ENCODE measurements at regions not wholly inside any gene's neighbourhood (a gene's known extent, or its start where the extent isn't known, plus 50 kb on each side); places are given as distances from the start of the nearest gene placed in this dataset.

GRCh38 chr7:156099085-156099484, 286.8 kb upstream of the SHH start:
- Histone ChIP-seq H3K79me2 (ENCODE audit: insufficient read depth, low read length) (no peaks in the 10 kb centered on the region), H4K20me1 (ENCODE audit: insufficient read depth, low read length) (no peaks in the 10 kb centered on the region), H3K9me3 (ENCODE audit: low read depth, low read length) (peaks cover 5% of the 10 kb centered on the region), H3K27ac (ENCODE audit: low read depth, low read length) (no peak overlapping the region), H3K4me1 (ENCODE audit: insufficient read depth, low read length) (no peaks in the 10 kb centered on the region), H3K27me3 (ENCODE audit: insufficient read depth, low read length) (no peaks in the 10 kb centered on the region), H3K4me2 (ENCODE audit: insufficient read depth, low read length) (no peak overlapping the region), H2AFZ (ENCODE audit: low read length) (no peak overlapping the region), H3K36me3 (ENCODE audit: insufficient read depth, low read length) (no peaks in the 10 kb centered on the region), H3K4me3 (ENCODE audit: insufficient read depth, low read length) (no peak overlapping the region)
- TF ChIP-seq CTCF (IDR thresholded peaks at IDR 0.05; ENCODE audit: extremely low read depth, low read depth, low read length): no peak
- DNase-seq (ENCODE audit: insufficient read length, low spot score, missing footprints): no peak

GRCh38 chr7:156096771-156097538, 284.7 kb upstream of the SHH start:
- no peak overlapping the region for H3K4me2 ChIP-seq (ENCODE audit: insufficient read depth, low read length)
- no peaks in the 10 kb centered on the region for H3K4me1 ChIP-seq (ENCODE audit: insufficient read depth, low read length)
- H3K79me2 ChIP-seq (ENCODE audit: insufficient read depth, low read length): no peaks in the 10 kb centered on the region
- no peaks in the 10 kb centered on the region for H3K27me3 ChIP-seq (ENCODE audit: insufficient read depth, low read length)
- H3K4me3 ChIP-seq (ENCODE audit: insufficient read depth, low read length): no peak overlapping the region
- H3K9me3 ChIP-seq (ENCODE audit: low read depth, low read length): peaks cover 5% of the 10 kb centered on the region
- no peak for TF ChIP-seq CTCF (IDR thresholded peaks at IDR 0.05; ENCODE audit: extremely low read depth, low read depth, low read length)
- no peak for DNase-seq (ENCODE audit: insufficient read length, low spot score, missing footprints)
- no peak overlapping the region for H3K27ac ChIP-seq (ENCODE audit: low read depth, low read length)
- H2AFZ ChIP-seq (ENCODE audit: low read length): no peak overlapping the region
- no peaks in the 10 kb centered on the region for H3K36me3 ChIP-seq (ENCODE audit: insufficient read depth, low read length)
- no peaks in the 10 kb centered on the region for H4K20me1 ChIP-seq (ENCODE audit: insufficient read depth, low read length)

GRCh38 chr7:156095908-156096539, 283.8 kb upstream of the SHH start:
- Histone ChIP-seq H3K4me2 (ENCODE audit: insufficient read depth, low read length) (no peak overlapping the region), H3K4me1 (ENCODE audit: insufficient read depth, low read length) (no peaks in the 10 kb centered on the region), H3K4me3 (ENCODE audit: insufficient read depth, low read length) (no peak overlapping the region), H3K27me3 (ENCODE audit: insufficient read depth, low read length) (no peaks in the 10 kb centered on the region), H3K9me3 (ENCODE audit: low read depth, low read length) (no peaks in the 10 kb centered on the region), H3K27ac (ENCODE audit: low read depth, low read length) (no peak overlapping the region), H4K20me1 (ENCODE audit: insufficient read depth, low read length) (no peaks in the 10 kb centered on the region), H3K79me2 (ENCODE audit: insufficient read depth, low read length) (no peaks in the 10 kb centered on the region), H2AFZ (ENCODE audit: low read length) (no peak overlapping the region), H3K36me3 (ENCODE audit: insufficient read depth, low read length) (no peaks in the 10 kb centered on the region)
- no peak for TF ChIP-seq CTCF (IDR thresholded peaks at IDR 0.05; ENCODE audit: extremely low read depth, low read depth, low read length)
- no peak for DNase-seq (ENCODE audit: insufficient read length, low spot score, missing footprints)

GRCh38 chr7:156094350-156095146, 282.3 kb upstream of the SHH start:
- Histone ChIP-seq H3K4me1 (ENCODE audit: insufficient read depth, low read length) (no peaks in the 10 kb centered on the region), H3K4me3 (ENCODE audit: insufficient read depth, low read length) (no peak overlapping the region), H2AFZ (ENCODE audit: low read length) (no peak overlapping the region), H3K27me3 (ENCODE audit: insufficient read depth, low read length) (no peaks in the 10 kb centered on the region), H4K20me1 (ENCODE audit: insufficient read depth, low read length) (no peaks in the 10 kb centered on the region), H3K79me2 (ENCODE audit: insufficient read depth, low read length) (no peaks in the 10 kb centered on the region), H3K9me3 (ENCODE audit: low read depth, low read length) (no peaks in the 10 kb centered on the region), H3K4me2 (ENCODE audit: insufficient read depth, low read length) (no peak overlapping the region), H3K36me3 (ENCODE audit: insufficient read depth, low read length) (no peaks in the 10 kb centered on the region), H3K27ac (ENCODE audit: low read depth, low read length) (no peak overlapping the region)
- TF ChIP-seq CTCF (IDR thresholded peaks at IDR 0.05; ENCODE audit: extremely low read depth, low read depth, low read length): no peak
- DNase-seq (ENCODE audit: insufficient read length, low spot score, missing footprints): no peak

All from osteoblast (primary cell).